ENCODE measurements at regions not wholly inside any gene's neighbourhood (a gene's known extent, or its start where the extent isn't known, plus 50 kb on each side); places are given as distances from the start of the nearest gene placed in this dataset.

- TF ChIP-seq CTCF (IDR thresholded peaks at IDR 0.05), result no peak
- no peak for TF ChIP-seq POLR2A (IDR thresholded peaks at IDR 0.05)
- no peak for TF ChIP-seq POLR2AphosphoS5 (IDR thresholded peaks at IDR 0.05; ENCODE audit: insufficient read depth in 1 of 2, low read depth in 1 of 2)
- Histone ChIP-seq H3K36me3 (no peaks in the 10 kb centered on the region), H3K27ac (no peak overlapping the region), H3K9me3 (no peaks in the 10 kb centered on the region), H3K4me3 (no peak overlapping the region), H3K27me3 (no peaks in the 10 kb centered on the region), H3K4me1 (no peaks in the 10 kb centered on the region)
- no peak for DNase-seq (ENCODE audit: extremely low spot score in 2 of 2)
- intact Hi-C loops (cut with DNase I), result no loop called here
Measured at GRCh38 chr14:84533181-84533725, 996.7 kb upstream of the FLRT2 start.

GRCh38 chr14:84533791-84534190 is 996.2 kb upstream of the FLRT2 start:
- Histone ChIP-seq H3K27me3 (no peaks in the 10 kb centered on the region), H3K36me3 (no peaks in the 10 kb centered on the region), H3K27ac (no peak overlapping the region), H3K4me3 (no peak overlapping the region), H3K4me1 (no peaks in the 10 kb centered on the region), H3K9me3 (no peaks in the 10 kb centered on the region)
- intact Hi-C loops (cut with DNase I), result no loop called here
- TF ChIP-seq CTCF (IDR thresholded peaks at IDR 0.05) (no peak), POLR2A (IDR thresholded peaks at IDR 0.05) (no peak), POLR2AphosphoS5 (IDR thresholded peaks at IDR 0.05; ENCODE audit: insufficient read depth in 1 of 2, low read depth in 1 of 2) (no peak)
- no peak for DNase-seq (ENCODE audit: extremely low spot score in 2 of 2)

- intact Hi-C loops (cut with DNase I), result no loop called here
- no peak overlapping the region for H3K27ac ChIP-seq
- no peaks in the 10 kb centered on the region for H3K4me1 ChIP-seq
- no peak overlapping the region for H3K4me3 ChIP-seq
- H3K36me3 ChIP-seq, result no peaks in the 10 kb centered on the region
- no peaks in the 10 kb centered on the region for H3K9me3 ChIP-seq
- H3K27me3 ChIP-seq, result no peaks in the 10 kb centered on the region
- TF ChIP-seq CTCF (IDR thresholded peaks at IDR 0.05) (no peak), POLR2AphosphoS5 (IDR thresholded peaks at IDR 0.05; ENCODE audit: insufficient read depth in 1 of 2, low read depth in 1 of 2) (no peak), POLR2A (IDR thresholded peaks at IDR 0.05) (no peak)
- no peak for DNase-seq (ENCODE audit: extremely low spot score in 2 of 2)
Measured at GRCh38 chr14:84535484-84535883, 994.5 kb upstream of the FLRT2 start.

GRCh38 chr14:84535976-84536375 is 994.0 kb upstream of the FLRT2 start:
- no peaks in the 10 kb centered on the region for H3K36me3 ChIP-seq
- TF ChIP-seq CTCF (IDR thresholded peaks at IDR 0.05), result no peak
- no peaks in the 10 kb centered on the region for H3K27me3 ChIP-seq
- no peak overlapping the region for H3K27ac ChIP-seq
- no peaks in the 10 kb centered on the region for H3K4me1 ChIP-seq
- no peak for DNase-seq (ENCODE audit: extremely low spot score in 2 of 2)
- intact Hi-C loops (cut with DNase I), result no loop called here
- no peak overlapping the region for H3K4me3 ChIP-seq
- H3K9me3 ChIP-seq, result no peaks in the 10 kb centered on the region

GRCh38 chr14:84541018-84541417 is 988.9 kb upstream of the FLRT2 start:
- H3K9me3 ChIP-seq, result no peaks in the 10 kb centered on the region
- H3K27ac ChIP-seq, result no peak overlapping the region
- TF ChIP-seq POLR2A (IDR thresholded peaks at IDR 0.05) (no peak), CTCF (IDR thresholded peaks at IDR 0.05) (no peak), POLR2AphosphoS5 (IDR thresholded peaks at IDR 0.05; ENCODE audit: insufficient read depth in 1 of 2, low read depth in 1 of 2) (no peak)
- H3K27me3 ChIP-seq, result no peaks in the 10 kb centered on the region
- H3K4me1 ChIP-seq, result no peaks in the 10 kb centered on the region
- no peak overlapping the region for H3K4me3 ChIP-seq
- H3K36me3 ChIP-seq, result no peaks in the 10 kb centered on the region
- no peak for DNase-seq (ENCODE audit: extremely low spot score in 2 of 2)
- intact Hi-C loops (cut with DNase I), result no loop called here

Measured in vagina (tissue), 2 donors.